ENCODE measurements at regions not wholly inside any gene's neighbourhood (a gene's known extent, or its start where the extent isn't known, plus 50 kb on each side); places are given as distances from the start of the nearest gene placed in this dataset.

GRCh38 chr14:43858981-43859380 lies 648.1 kb downstream of the FSCB start:
- H3K4me1 ChIP-seq (ENCODE audit: control insufficient read depth, extremely low read depth, insufficient read depth, low read length): no peaks in the 10 kb centered on the region
- no peak overlapping the region for H3K9ac ChIP-seq (replicated peaks; ENCODE audit: extremely low read depth, insufficient read depth, low read length)
- H3K4me3 ChIP-seq (replicated peaks in 1 of 3; ENCODE audit: insufficient read depth in 1 of 3, low read depth in 1 of 3, low read length in 3 of 3): no peak overlapping the region
- no peaks in the 10 kb centered on the region for H3K9me1 ChIP-seq (replicated peaks; ENCODE audit: control insufficient read depth, extremely low read depth, insufficient read depth, low read length)
- no peak overlapping the region for H3K27ac ChIP-seq (ENCODE audit: insufficient read depth, low read depth, low read length)
- no TSS peak for BruUV-seq (replicated peaks)
- H3K79me2 ChIP-seq (ENCODE audit: control insufficient read depth, insufficient read depth, low read length): no peaks in the 10 kb centered on the region
- no peak for FAIRE-seq
- no peaks in the 10 kb centered on the region for H3K9me3 ChIP-seq (replicated peaks; ENCODE audit: control insufficient read depth, insufficient read depth, low read length)
- no peak overlapping the region for H3K4me2 ChIP-seq (ENCODE audit: insufficient read depth, low read length)
- no peak overlapping the region for H2AFZ ChIP-seq (ENCODE audit: low read depth, low read length)
- ChIA-PET POLR2A (no interaction called here), CTCF (no interaction called here)
- no peaks in the 10 kb centered on the region for H4K20me1 ChIP-seq (replicated peaks; ENCODE audit: control insufficient read depth, extremely low read depth, insufficient read depth, low read length)
- no peak for DNase-seq (ENCODE audit: low read depth, low spot score)
- no peaks in the 10 kb centered on the region for H3K36me3 ChIP-seq (ENCODE audit: control insufficient read depth in 2 of 2, extremely low read depth in 1 of 2, insufficient read depth in 2 of 2, low read length in 2 of 2)
- no peaks in the 10 kb centered on the region for H3K27me3 ChIP-seq (ENCODE audit: control insufficient read depth in 2 of 2, insufficient read depth in 2 of 2, low read length in 2 of 2)
- TF ChIP-seq MYC (IDR thresholded peaks at IDR 0.05; ENCODE audit: low read depth, low read length) (no peak), POLR2AphosphoS5 (IDR thresholded peaks at IDR 0.05; ENCODE audit: insufficient read depth, low read depth, low read length) (no peak), GATA2 (IDR thresholded peaks at IDR 0.05; ENCODE audit: insufficient read depth, insufficient read length, low read depth, low read length) (no peak), JUN (IDR thresholded peaks at IDR 0.05; ENCODE audit: borderline replicate concordance, insufficient read depth, insufficient read length, low read depth) (no peak), CTCF (IDR thresholded peaks at IDR 0.05; ENCODE audit: extremely low read depth in 1 of 2, insufficient read depth in 1 of 2, low read depth in 1 of 2, low read length in 2 of 2) (no peak), MAX (IDR thresholded peaks at IDR 0.05; ENCODE audit: insufficient read depth, insufficient read length) (no peak), FOS (IDR thresholded peaks at IDR 0.05; ENCODE audit: borderline replicate concordance, insufficient read depth, low read length) (no peak), POLR2A (IDR thresholded peaks at IDR 0.05; ENCODE audit: low read depth, low read length) (no peak)
- intact Hi-C loops (cut with micrococcal nuclease) (no loop called here), dilution Hi-C loops (cut with MboI; ENCODE audit: extremely low pct_ligation_motif_present, low sequenced_read_pairs) (no loop called here)

All from endothelial cell of umbilical vein (primary cell).